GM12878 (cell line): ENCODE measurements at regions not wholly inside any gene's neighbourhood (a gene's known extent, or its start where the extent isn't known, plus 50 kb on each side); places are given as distances from the start of the nearest gene placed in this dataset.

Experiments used
- ATAC-seq: fragments of 200-7000 bp; cut with Tn5 transposase; 3 replicates; pipeline ENCODE4 v1.9.1; 2020; ENCODE audit warnings: mild to moderate bottlenecking, moderate library complexity
- BruUV-seq: library from RNA; stranded (reverse); fragments of 400-500 nt; replicated peaks from 2 replicates; lab custom pipeline; 2021; lab: Mats Ljungman, UMichigan
- CTCF ChIA-PET: fragments of 300-600 bp; sonication (Branson Sonifier 250); formaldehyde crosslinking; extraction: SDS; loops from one replicate; lab custom pipeline; 2021; ENCODE audit warnings: inconsistent platforms; lab: Yijun Ruan, JAX
- POLR2A ChIA-PET: fragments of 350-600 bp; formaldehyde crosslinking; extraction: SDS; loops from one replicate; lab custom pipeline; 2021; ENCODE audit warnings: inconsistent platforms; lab: Charles Lee
- RAD21 ChIA-PET: fragments of 300-600 bp; sonication (Branson Sonifier 250); formaldehyde crosslinking; loops from one replicate; lab custom pipeline; 2023; ENCODE audit warnings: antibody characterized with exemption; ENCODE audit not compliant: unreplicated experiment; lab: Charles Lee
- SMC1A ChIA-PET: fragments of 300-600 bp; sonication (Branson Sonifier 250); formaldehyde crosslinking; loops from one replicate; lab custom pipeline; 2023; ENCODE audit not compliant: unreplicated experiment, uncharacterized antibody; lab: Charles Lee
- DNase-seq: peaks from one replicate; pipeline ENCODE4 v3.0.0-alpha.2; 2011; ENCODE audit warnings: low read depth, low spot score
- FAIRE-seq: peaks from 3 replicates; lab custom pipeline; 2011; peaks lifted over from hg19 to GRCh38; lab: Jason Lieb, UNC
- H2AFZ ChIP-seq: 2 replicates; pipeline ENCODE4 v1.6.0; 2011; ENCODE audit warnings: low read depth, low read length, control low read depth; ENCODE audit not compliant: control insufficient read depth
- H3K27ac ChIP-seq: 2 replicates; pipeline ENCODE4 v1.5.1; 2011; ENCODE audit warnings: control low read depth; ENCODE audit not compliant: control insufficient read depth, insufficient read depth
- H3K27me3 ChIP-seq, 2 experiments: replicated peaks in 1 of 2; 2 replicates each; pipeline versions ENCODE4 v1.6.0 to v1.6.1; 2011; ENCODE audit warnings: low read length in 1 of 2; ENCODE audit not compliant: control insufficient read depth in 2 of 2, insufficient read depth in 2 of 2
- H3K36me3 ChIP-seq, 2 experiments: 2 replicates each; pipeline ENCODE4 v1.5.1; 2011; ENCODE audit warnings: low read length in 1 of 2; ENCODE audit not compliant: control insufficient read depth in 2 of 2, insufficient read depth in 2 of 2
- H3K4me1 ChIP-seq: 2 replicates; pipeline ENCODE4 v1.6.1; 2011; ENCODE audit warnings: mild to moderate bottlenecking, low read length, moderate library complexity, mixed read lengths; ENCODE audit not compliant: control insufficient read depth, insufficient read depth
- H3K4me2 ChIP-seq: 2 replicates; pipeline ENCODE4 v1.6.0; 2011; ENCODE audit warnings: control low read depth; ENCODE audit not compliant: control insufficient read depth, insufficient read depth
- H3K4me3 ChIP-seq: fragments of 200-600 bp; sonication (generic); 2 replicates; pipeline ENCODE4 v1.5.1; 2016
- H3K79me2 ChIP-seq: 2 replicates; pipeline ENCODE4 v1.6.0; 2011; ENCODE audit warnings: low read length; ENCODE audit not compliant: control insufficient read depth, insufficient read depth
- H3K9ac ChIP-seq: 2 replicates; pipeline ENCODE4 v1.8.0; 2011; ENCODE audit warnings: low read length, control low read depth, mixed read lengths; ENCODE audit not compliant: control insufficient read depth, insufficient read depth
- H3K9me3 ChIP-seq: replicated peaks from 3 replicates; pipeline ENCODE4 v1.5.1; 2011; ENCODE audit warnings: mild to moderate bottlenecking, low read length; ENCODE audit not compliant: control insufficient read depth, insufficient read depth
- H4K20me1 ChIP-seq: 2 replicates; pipeline ENCODE4 v1.6.0; 2011; ENCODE audit not compliant: control insufficient read depth, insufficient read depth
- CHD2 ChIP-seq: IDR thresholded peaks from 2 replicates; pipeline ENCODE4 v1.6.1; 2011; ENCODE audit warnings: low read depth, low read length, improper control_type of control experiment, borderline replicate concordance
- CREB1 ChIP-seq: IDR thresholded peaks from 2 replicates; pipeline ENCODE4 v1.6.1; 2012; ENCODE audit warnings: low read depth, mild to moderate bottlenecking, inconsistent platforms
- EED ChIP-seq: sonication (generic); IDR thresholded peaks from 2 replicates; pipeline ENCODE4 v1.6.1; 2016; ENCODE audit warnings: antibody characterized with exemption, low read depth
- ELK1 ChIP-seq: IDR thresholded peaks from 2 replicates; pipeline ENCODE4 v1.6.1; 2012; ENCODE audit warnings: low read depth, low read length, improper control_type of control experiment
- ESRRA ChIP-seq: IDR thresholded peaks from 2 replicates; pipeline ENCODE4 v1.6.1; 2012; ENCODE audit warnings: mild to moderate bottlenecking, low read length, improper control_type of control experiment
- GATAD2B ChIP-seq: fragments of 450-650 bp; conservative IDR thresholded peaks from 2 replicates; pipeline ENCODE4 v1.6.1; 2017; ENCODE audit warnings: low read depth, mild to moderate bottlenecking, moderate library complexity
- HDAC2 ChIP-seq: fragments of 200-600 bp; sonication (generic); IDR thresholded peaks from 2 replicates; pipeline ENCODE4 v1.6.1; 2017
- JUNB ChIP-seq: IDR thresholded peaks from 2 replicates; pipeline ENCODE4 v1.6.1; 2016; ENCODE audit warnings: antibody characterized with exemption, mild to moderate bottlenecking
- NR2C2 ChIP-seq: IDR thresholded peaks from 2 replicates; pipeline ENCODE4 v1.6.1; 2011; ENCODE audit warnings: borderline replicate concordance, low read depth; ENCODE audit not compliant: control insufficient read depth, insufficient read length
- POLR2A ChIP-seq: IDR thresholded peaks from 2 replicates; pipeline ENCODE4 v1.6.1; 2011; ENCODE audit warnings: low read depth, mild to moderate bottlenecking, low read length
- RUNX3 ChIP-seq: IDR thresholded peaks from 2 replicates; pipeline ENCODE4 v1.6.1; 2012; ENCODE audit warnings: low read length, inconsistent platforms
- SMARCA5 ChIP-seq: fragments of 450-650 bp; IDR thresholded peaks from 2 replicates; pipeline ENCODE4 v1.6.1; 2017; ENCODE audit warnings: mild to moderate bottlenecking
- SPI1 ChIP-seq: IDR thresholded peaks from 2 replicates; pipeline ENCODE4 v1.6.1; 2011; ENCODE audit warnings: low read depth, mild to moderate bottlenecking, low read length, moderate library complexity, borderline replicate concordance; ENCODE audit not compliant: insufficient read depth
- TCF12 ChIP-seq: IDR thresholded peaks from 2 replicates; pipeline ENCODE4 v1.6.1; 2011; ENCODE audit warnings: low read depth, mild to moderate bottlenecking, low read length
- ZNF622 ChIP-seq: fragments of 450-650 bp; IDR thresholded peaks from 2 replicates; pipeline ENCODE4 v1.6.1; 2017; ENCODE audit warnings: mild to moderate bottlenecking, inconsistent platforms
- WGBS: methylation state at CpG from one replicate; pipeline ENCODE4 v1.1.6; 2016; ENCODE audit warnings: low lambda C conversion rate; ENCODE audit not compliant: insufficient replicate concordance, insufficient coverage; ENCODE audit errors: missing lambda C conversion rate; 5-methylcytosine and 5-hydroxymethylcytosine counted together
- in situ Hi-C: fragments of 300-500 bp; cut with MboI; formaldehyde crosslinking; loops from 9 replicates; pipeline ENCODE4 v1.14.3; 2018; ENCODE audit warnings: mixed read lengths
- intact Hi-C: fragments of 100-400 bp; cut with micrococcal nuclease; formaldehyde crosslinking; loops from one replicate; pipeline ENCODE4 v1.14.2; 2022; ENCODE audit not compliant: unreplicated experiment
- TF ChIP-seq, protein P1 (sequence below): fragments of 450-650 bp; IDR thresholded peaks from 2 replicates; pipeline ENCODE4 v1.6.1; 2016; ENCODE audit warnings: mild to moderate bottlenecking
- TF ChIP-seq, protein P2 (sequence below): fragments of 450-650 bp; IDR thresholded peaks from 2 replicates; pipeline ENCODE4 v1.6.1; 2017; ENCODE audit warnings: mild to moderate bottlenecking, moderate library complexity
- TF ChIP-seq, protein P3 (sequence below): IDR thresholded peaks from 2 replicates; pipeline ENCODE4 v1.6.1; 2012; ENCODE audit warnings: low read depth, low read length, improper control_type of control experiment

DNA sequence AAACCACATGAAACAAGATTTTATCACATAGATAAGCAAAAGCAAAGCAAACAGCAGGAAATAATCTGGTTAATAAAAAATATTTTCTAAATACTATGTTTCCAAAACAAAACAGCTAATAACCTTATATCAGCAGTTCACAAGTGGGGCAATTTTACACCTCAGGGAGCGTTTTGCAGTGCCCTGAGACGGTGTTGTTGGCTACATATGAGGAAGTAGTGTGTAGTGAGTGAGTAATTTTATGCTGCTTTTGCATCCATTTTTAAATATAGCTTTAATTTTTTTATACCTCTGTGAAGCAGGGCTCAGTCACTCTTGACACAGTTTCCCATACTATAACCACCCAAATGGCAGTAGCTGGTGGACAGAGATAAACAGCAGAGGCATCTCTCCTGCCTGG, 438.5 kb upstream of the B3GAT1 start:
- Histone ChIP-seq H3K9me3 (no peaks in the 10 kb centered on the region), H3K27ac (no peak overlapping the region), H2AFZ (no peak overlapping the region), H3K36me3 (no peaks in the 10 kb centered on the region), H3K9ac (no peak overlapping the region), H3K27me3 (peaks cover 0 to 2% of the 10 kb centered on the region in 2 experiments; a peak in 2 of 4 replicates), H3K4me2 (no peak overlapping the region), H4K20me1 (no peaks in the 10 kb centered on the region), H3K79me2 (no peaks in the 10 kb centered on the region), H3K4me3 (no peak overlapping the region), H3K4me1 (no peaks in the 10 kb centered on the region)
- no peak for ATAC-seq
- POLR2A ChIA-PET, result no interaction called here
- WGBS, result 0% methylated on average over 2 of the region's 2 CpGs
- no peak for FAIRE-seq
- in situ Hi-C loops (no loop called here), intact Hi-C loops (no loop called here)
- SMC1A ChIA-PET, result no interaction called here
- RAD21 ChIA-PET, result no interaction called here
- no peak for DNase-seq
- CTCF ChIA-PET, result interaction anchor here (1.4 kb wide), 1 partner anchor 18 kb away, joined by 7 read pairs; no protein-coding TSS in a partner anchor
- BruUV-seq, result no TSS peak
- TF ChIP-seq, protein P1, sequence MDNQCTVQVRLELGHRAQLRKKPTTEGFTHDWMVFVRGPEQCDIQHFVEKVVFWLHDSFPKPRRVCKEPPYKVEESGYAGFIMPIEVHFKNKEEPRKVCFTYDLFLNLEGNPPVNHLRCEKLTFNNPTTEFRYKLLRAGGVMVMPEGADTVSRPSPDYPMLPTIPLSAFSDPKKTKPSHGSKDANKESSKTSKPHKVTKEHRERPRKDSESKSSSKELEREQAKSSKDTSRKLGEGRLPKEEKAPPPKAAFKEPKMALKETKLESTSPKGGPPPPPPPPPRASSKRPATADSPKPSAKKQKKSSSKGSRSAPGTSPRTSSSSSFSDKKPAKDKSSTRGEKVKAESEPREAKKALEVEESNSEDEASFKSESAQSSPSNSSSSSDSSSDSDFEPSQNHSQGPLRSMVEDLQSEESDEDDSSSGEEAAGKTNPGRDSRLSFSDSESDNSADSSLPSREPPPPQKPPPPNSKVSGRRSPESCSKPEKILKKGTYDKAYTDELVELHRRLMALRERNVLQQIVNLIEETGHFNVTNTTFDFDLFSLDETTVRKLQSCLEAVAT, result no peak
- no peak for TF ChIP-seq ZNF622
- no peak for TF ChIP-seq POLR2A
- TF ChIP-seq JUNB, result no peak
- TF ChIP-seq, protein P2, sequence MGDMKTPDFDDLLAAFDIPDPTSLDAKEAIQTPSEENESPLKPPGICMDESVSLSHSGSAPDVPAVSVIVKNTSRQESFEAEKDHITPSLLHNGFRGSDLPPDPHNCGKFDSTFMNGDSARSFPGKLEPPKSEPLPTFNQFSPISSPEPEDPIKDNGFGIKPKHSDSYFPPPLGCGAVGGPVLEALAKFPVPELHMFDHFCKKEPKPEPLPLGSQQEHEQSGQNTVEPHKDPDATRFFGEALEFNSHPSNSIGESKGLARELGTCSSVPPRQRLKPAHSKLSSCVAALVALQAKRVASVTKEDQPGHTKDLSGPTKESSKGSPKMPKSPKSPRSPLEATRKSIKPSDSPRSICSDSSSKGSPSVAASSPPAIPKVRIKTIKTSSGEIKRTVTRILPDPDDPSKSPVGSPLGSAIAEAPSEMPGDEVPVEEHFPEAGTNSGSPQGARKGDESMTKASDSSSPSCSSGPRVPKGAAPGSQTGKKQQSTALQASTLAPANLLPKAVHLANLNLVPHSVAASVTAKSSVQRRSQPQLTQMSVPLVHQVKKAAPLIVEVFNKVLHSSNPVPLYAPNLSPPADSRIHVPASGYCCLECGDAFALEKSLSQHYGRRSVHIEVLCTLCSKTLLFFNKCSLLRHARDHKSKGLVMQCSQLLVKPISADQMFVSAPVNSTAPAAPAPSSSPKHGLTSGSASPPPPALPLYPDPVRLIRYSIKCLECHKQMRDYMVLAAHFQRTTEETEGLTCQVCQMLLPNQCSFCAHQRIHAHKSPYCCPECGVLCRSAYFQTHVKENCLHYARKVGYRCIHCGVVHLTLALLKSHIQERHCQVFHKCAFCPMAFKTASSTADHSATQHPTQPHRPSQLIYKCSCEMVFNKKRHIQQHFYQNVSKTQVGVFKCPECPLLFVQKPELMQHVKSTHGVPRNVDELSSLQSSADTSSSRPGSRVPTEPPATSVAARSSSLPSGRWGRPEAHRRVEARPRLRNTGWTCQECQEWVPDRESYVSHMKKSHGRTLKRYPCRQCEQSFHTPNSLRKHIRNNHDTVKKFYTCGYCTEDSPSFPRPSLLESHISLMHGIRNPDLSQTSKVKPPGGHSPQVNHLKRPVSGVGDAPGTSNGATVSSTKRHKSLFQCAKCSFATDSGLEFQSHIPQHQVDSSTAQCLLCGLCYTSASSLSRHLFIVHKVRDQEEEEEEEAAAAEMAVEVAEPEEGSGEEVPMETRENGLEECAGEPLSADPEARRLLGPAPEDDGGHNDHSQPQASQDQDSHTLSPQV, result no peak
- no peak for TF ChIP-seq CREB1
- no peak for TF ChIP-seq ESRRA
- TF ChIP-seq SPI1, result no peak
- no peak for TF ChIP-seq RUNX3
- no peak for TF ChIP-seq EED
- TF ChIP-seq ELK1, result no peak
- no peak for TF ChIP-seq GATAD2B
- no peak for TF ChIP-seq SMARCA5
- no peak for TF ChIP-seq NR2C2
- TF ChIP-seq CHD2, result no peak
- TF ChIP-seq HDAC2, result no peak
- no peak for TF ChIP-seq TCF12
- TF ChIP-seq, protein P3, sequence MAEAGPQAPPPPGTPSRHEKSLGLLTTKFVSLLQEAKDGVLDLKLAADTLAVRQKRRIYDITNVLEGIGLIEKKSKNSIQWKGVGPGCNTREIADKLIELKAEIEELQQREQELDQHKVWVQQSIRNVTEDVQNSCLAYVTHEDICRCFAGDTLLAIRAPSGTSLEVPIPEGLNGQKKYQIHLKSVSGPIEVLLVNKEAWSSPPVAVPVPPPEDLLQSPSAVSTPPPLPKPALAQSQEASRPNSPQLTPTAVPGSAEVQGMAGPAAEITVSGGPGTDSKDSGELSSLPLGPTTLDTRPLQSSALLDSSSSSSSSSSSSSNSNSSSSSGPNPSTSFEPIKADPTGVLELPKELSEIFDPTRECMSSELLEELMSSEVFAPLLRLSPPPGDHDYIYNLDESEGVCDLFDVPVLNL, result no peak
